ENCODE measurements at regions not wholly inside any gene's neighbourhood (a gene's known extent, or its start where the extent isn't known, plus 50 kb on each side); places are given as distances from the start of the nearest gene placed in this dataset.

DNA sequence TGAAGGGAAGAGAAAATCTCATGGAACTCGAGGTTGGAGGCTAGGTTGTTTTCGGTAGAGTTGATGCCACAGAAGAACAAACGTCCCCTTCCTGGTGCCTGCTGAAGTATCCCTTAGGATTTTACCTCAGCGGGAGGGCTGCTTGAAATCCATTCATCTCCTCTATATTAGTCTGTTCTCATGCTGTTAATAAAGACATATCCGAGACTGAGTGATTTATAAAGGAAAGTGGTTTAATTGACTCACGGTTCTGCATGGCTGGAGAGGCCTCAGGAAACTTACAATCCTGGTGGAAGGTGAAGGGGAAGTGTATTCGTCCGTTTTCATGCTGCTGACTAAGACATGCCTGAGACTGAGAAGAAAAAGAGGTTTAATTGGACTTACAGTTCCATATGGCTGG, 413.5 kb downstream of the NPHP4 start (continued):
- TF ChIP-seq, protein P1, sequence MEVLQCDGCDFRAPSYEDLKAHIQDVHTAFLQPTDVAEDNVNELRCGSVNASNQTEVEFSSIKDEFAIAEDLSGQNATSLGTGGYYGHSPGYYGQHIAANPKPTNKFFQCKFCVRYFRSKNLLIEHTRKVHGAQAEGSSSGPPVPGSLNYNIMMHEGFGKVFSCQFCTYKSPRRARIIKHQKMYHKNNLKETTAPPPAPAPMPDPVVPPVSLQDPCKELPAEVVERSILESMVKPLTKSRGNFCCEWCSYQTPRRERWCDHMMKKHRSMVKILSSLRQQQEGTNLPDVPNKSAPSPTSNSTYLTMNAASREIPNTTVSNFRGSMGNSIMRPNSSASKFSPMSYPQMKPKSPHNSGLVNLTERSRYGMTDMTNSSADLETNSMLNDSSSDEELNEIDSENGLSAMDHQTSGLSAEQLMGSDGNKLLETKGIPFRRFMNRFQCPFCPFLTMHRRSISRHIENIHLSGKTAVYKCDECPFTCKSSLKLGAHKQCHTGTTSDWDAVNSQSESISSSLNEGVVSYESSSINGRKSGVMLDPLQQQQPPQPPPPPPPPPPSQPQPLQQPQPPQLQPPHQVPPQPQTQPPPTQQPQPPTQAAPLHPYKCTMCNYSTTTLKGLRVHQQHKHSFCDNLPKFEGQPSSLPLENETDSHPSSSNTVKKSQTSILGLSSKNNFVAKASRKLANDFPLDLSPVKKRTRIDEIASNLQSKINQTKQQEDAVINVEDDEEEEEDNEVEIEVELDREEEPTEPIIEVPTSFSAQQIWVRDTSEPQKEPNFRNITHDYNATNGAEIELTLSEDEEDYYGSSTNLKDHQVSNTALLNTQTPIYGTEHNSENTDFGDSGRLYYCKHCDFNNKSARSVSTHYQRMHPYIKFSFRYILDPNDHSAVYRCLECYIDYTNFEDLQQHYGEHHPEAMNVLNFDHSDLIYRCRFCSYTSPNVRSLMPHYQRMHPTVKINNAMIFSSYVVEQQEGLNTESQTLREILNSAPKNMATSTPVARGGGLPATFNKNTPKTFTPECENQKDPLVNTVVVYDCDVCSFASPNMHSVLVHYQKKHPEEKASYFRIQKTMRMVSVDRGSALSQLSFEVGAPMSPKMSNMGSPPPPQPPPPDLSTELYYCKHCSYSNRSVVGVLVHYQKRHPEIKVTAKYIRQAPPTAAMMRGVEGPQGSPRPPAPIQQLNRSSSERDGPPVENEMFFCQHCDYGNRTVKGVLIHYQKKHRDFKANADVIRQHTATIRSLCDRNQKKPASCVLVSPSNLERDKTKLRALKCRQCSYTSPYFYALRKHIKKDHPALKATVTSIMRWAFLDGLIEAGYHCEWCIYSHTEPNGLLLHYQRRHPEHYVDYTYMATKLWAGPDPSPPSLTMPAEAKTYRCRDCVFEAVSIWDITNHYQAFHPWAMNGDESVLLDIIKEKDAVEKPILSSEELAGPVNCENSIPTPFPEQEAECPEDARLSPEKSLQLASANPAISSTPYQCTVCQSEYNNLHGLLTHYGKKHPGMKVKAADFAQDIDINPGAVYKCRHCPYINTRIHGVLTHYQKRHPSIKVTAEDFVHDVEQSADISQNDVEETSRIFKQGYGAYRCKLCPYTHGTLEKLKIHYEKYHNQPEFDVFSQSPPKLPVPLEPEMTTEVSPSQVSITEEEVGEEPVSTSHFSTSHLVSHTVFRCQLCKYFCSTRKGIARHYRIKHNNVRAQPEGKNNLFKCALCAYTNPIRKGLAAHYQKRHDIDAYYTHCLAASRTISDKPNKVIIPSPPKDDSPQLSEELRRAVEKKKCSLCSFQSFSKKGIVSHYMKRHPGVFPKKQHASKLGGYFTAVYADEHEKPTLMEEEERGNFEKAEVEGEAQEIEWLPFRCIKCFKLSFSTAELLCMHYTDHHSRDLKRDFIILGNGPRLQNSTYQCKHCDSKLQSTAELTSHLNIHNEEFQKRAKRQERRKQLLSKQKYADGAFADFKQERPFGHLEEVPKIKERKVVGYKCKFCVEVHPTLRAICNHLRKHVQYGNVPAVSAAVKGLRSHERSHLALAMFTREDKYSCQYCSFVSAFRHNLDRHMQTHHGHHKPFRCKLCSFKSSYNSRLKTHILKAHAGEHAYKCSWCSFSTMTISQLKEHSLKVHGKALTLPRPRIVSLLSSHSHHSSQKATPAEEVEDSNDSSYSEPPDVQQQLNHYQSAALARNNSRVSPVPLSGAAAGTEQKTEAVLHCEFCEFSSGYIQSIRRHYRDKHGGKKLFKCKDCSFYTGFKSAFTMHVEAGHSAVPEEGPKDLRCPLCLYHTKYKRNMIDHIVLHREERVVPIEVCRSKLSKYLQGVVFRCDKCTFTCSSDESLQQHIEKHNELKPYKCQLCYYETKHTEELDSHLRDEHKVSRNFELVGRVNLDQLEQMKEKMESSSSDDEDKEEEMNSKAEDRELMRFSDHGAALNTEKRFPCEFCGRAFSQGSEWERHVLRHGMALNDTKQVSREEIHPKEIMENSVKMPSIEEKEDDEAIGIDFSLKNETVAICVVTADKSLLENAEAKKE (CRISPR knock-in tag; IDR thresholded peaks at IDR 0.05): no peak
- TF ChIP-seq EZH2 (IDR thresholded peaks at IDR 0.05; ENCODE audit: low read depth, unreplicated experiment) (no peak), ZNF114 (CRISPR knock-in tag; IDR thresholded peaks at IDR 0.05) (no peak)
- TF ChIP-seq, protein P2, sequence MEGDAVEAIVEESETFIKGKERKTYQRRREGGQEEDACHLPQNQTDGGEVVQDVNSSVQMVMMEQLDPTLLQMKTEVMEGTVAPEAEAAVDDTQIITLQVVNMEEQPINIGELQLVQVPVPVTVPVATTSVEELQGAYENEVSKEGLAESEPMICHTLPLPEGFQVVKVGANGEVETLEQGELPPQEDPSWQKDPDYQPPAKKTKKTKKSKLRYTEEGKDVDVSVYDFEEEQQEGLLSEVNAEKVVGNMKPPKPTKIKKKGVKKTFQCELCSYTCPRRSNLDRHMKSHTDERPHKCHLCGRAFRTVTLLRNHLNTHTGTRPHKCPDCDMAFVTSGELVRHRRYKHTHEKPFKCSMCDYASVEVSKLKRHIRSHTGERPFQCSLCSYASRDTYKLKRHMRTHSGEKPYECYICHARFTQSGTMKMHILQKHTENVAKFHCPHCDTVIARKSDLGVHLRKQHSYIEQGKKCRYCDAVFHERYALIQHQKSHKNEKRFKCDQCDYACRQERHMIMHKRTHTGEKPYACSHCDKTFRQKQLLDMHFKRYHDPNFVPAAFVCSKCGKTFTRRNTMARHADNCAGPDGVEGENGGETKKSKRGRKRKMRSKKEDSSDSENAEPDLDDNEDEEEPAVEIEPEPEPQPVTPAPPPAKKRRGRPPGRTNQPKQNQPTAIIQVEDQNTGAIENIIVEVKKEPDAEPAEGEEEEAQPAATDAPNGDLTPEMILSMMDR (conservative IDR thresholded peaks at IDR 0.05; ENCODE audit: low read depth in 2 of 2): no peak

DNA sequence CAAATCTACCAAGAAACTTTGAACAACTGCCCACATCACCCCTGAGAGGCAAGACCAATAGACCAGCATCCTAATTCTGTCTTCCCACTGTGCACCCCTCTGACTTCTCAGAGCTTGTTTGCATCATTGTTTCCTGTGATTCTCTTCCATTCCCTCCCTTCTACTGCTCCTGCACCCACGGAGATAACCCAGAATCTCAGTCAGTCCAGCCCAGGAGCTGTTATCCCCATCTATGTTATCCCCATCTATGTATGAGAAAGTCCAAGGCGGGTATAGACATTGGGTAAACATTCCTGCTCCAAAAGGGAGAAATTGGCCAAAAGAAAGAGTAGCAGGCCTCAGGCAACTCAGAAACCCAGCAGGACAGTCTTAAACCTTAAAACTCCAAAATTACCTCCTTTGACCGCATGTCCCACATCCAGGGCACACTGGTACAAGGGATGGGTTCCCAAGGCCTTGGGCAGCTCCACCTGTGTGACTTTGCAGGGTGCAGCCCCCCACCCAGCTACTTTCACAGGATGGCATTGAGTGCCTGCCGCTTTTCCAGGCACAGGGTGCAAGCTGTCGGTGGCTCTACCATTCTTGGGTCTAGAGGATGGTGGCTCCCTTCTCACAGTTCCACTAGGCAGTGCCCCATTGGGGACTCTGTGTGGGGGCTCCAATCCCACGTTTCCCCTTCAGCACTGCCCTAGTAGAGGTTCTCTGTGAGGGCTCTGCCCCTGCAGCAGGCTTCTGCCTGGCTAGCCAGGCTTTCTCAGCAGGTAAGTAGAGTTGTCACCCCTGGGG, 414.8 kb downstream of the NPHP4 start:
- Histone ChIP-seq H3K27me3 (ENCODE audit: insufficient read depth) (no peaks in the 10 kb centered on the region), H3F3A (replicated peaks; ENCODE audit: low read depth) (no peaks in the 10 kb centered on the region), H3K9me2 (ENCODE audit: insufficient read depth) (no peaks in the 10 kb centered on the region), H2AFZ (no peak overlapping the region), H3K27ac (ENCODE audit: low read depth) (no peak overlapping the region), H3K4me1 (ENCODE audit: insufficient read depth) (no peaks in the 10 kb centered on the region), H3K4me3 (no peak overlapping the region), H3K4me2 (no peak overlapping the region), H3K79me2 (replicated peaks; ENCODE audit: insufficient read depth) (no peaks in the 10 kb centered on the region), H3K36me3 (ENCODE audit: insufficient read depth) (peaks cover 5% of the 10 kb centered on the region; the same call in 1 of the 2 replicates), H4K20me1 (replicated peaks; ENCODE audit: insufficient read depth) (no peaks in the 10 kb centered on the region)
- no peak overlapping the region for H3K4me3 Mint-ChIP-seq
- H3K27me3 Mint-ChIP-seq (ENCODE audit: insufficient read depth, low read depth, poor library complexity): peaks cover 5% of the 10 kb centered on the region
- H3K27ac Mint-ChIP-seq: 0 out of 2 replicates have a peak overlapping the region, but pooled peaks have one; percentile 34
- no peak for ATAC-seq
- H3K9me3 Mint-ChIP-seq: peaks cover 3% of the 10 kb centered on the region; the same call in 2 of the 3 replicates
- H3K4me1 Mint-ChIP-seq: no peaks in the 10 kb centered on the region; the same call in 2 of the 3 replicates
- H3K36me3 Mint-ChIP-seq (ENCODE audit: low read depth): no peaks in the 10 kb centered on the region
- no peak for DNase-seq (ENCODE audit: low spot score)
- no peak for TF ChIP-seq EZH2 (IDR thresholded peaks at IDR 0.05; ENCODE audit: low read depth, unreplicated experiment)
- TF ChIP-seq NANOG (IDR thresholded peaks at IDR 0.05; ENCODE audit: borderline replicate concordance): no peak
- TF ChIP-seq, protein P2 (conservative IDR thresholded peaks at IDR 0.05; ENCODE audit: low read depth in 2 of 2): no peak
